Nephron progenitor cell (in vitro differentiated cells): ENCODE measurements at regions not wholly inside any gene's neighbourhood (a gene's known extent, or its start where the extent isn't known, plus 50 kb on each side); places are given as distances from the start of the nearest gene placed in this dataset.

Experiments
- DNase-seq: peaks from one replicate; pipeline ENCODE4 v3.0.0; 2021
- H3K27ac Mint-ChIP-seq: 2 replicates; pipeline ENCODE4 v1.8.0; 2021; ENCODE audit warnings: mild to moderate bottlenecking, moderate library complexity, mixed read lengths
- H3K27me3 Mint-ChIP-seq: 2 replicates; pipeline ENCODE4 v1.8.0; 2021; ENCODE audit warnings: mild to moderate bottlenecking, low read depth, mixed read lengths; ENCODE audit not compliant: poor library complexity
- H3K36me3 Mint-ChIP-seq: 2 replicates; pipeline ENCODE4 v1.8.0; 2021; ENCODE audit warnings: low read depth, mixed read lengths
- H3K4me1 Mint-ChIP-seq: 2 replicates; pipeline ENCODE4 v1.8.0; 2021; ENCODE audit warnings: mixed read lengths
- H3K4me3 Mint-ChIP-seq: 2 replicates; pipeline ENCODE4 v1.8.0; 2021; ENCODE audit warnings: mild to moderate bottlenecking, moderate library complexity, mixed read lengths
- H3K9me3 Mint-ChIP-seq: 2 replicates; pipeline ENCODE4 v1.8.0; 2021; ENCODE audit warnings: mild to moderate bottlenecking, moderate library complexity, mixed read lengths
- TF ChIP-seq, protein P1 (sequence below): fragments of 200-600 bp; sonication (generic); IDR thresholded peaks from 2 replicates; pipeline ENCODE4 v1.5.0; 2021; ENCODE audit warnings: antibody characterized with exemption

DNA sequence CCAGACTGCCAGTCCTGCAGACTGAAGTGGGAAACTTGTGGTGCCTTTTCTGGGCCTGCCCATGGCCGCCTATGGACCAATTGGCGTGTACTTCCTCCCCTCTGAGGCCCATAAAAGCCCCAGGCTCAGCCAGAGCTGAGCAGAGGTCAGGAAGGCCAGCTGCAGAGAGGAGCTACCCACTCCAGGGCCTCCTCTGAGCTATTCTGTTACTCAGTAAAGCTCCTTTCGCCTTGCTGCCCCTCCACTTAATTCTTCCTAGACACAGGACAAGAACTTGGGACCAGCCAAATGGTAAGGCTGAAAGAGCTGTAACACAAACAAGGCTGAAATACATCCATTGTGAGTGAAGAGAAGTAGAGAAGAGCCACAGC lies 106.4 kb downstream of the C9orf50 start:
- Mint-ChIP-seq H3K4me3 (no peak overlapping the region), H3K4me1 (no peaks in the 10 kb centered on the region), H3K27me3 (peaks cover 3% of the 10 kb centered on the region), H3K27ac (no peak overlapping the region), H3K36me3 (peaks cover 35% of the 10 kb centered on the region), H3K9me3 (peaks cover 82% of the 10 kb centered on the region)
- TF ChIP-seq, protein P1, sequence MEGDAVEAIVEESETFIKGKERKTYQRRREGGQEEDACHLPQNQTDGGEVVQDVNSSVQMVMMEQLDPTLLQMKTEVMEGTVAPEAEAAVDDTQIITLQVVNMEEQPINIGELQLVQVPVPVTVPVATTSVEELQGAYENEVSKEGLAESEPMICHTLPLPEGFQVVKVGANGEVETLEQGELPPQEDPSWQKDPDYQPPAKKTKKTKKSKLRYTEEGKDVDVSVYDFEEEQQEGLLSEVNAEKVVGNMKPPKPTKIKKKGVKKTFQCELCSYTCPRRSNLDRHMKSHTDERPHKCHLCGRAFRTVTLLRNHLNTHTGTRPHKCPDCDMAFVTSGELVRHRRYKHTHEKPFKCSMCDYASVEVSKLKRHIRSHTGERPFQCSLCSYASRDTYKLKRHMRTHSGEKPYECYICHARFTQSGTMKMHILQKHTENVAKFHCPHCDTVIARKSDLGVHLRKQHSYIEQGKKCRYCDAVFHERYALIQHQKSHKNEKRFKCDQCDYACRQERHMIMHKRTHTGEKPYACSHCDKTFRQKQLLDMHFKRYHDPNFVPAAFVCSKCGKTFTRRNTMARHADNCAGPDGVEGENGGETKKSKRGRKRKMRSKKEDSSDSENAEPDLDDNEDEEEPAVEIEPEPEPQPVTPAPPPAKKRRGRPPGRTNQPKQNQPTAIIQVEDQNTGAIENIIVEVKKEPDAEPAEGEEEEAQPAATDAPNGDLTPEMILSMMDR, result no peak
- DNase-seq, result no peak

DNA sequence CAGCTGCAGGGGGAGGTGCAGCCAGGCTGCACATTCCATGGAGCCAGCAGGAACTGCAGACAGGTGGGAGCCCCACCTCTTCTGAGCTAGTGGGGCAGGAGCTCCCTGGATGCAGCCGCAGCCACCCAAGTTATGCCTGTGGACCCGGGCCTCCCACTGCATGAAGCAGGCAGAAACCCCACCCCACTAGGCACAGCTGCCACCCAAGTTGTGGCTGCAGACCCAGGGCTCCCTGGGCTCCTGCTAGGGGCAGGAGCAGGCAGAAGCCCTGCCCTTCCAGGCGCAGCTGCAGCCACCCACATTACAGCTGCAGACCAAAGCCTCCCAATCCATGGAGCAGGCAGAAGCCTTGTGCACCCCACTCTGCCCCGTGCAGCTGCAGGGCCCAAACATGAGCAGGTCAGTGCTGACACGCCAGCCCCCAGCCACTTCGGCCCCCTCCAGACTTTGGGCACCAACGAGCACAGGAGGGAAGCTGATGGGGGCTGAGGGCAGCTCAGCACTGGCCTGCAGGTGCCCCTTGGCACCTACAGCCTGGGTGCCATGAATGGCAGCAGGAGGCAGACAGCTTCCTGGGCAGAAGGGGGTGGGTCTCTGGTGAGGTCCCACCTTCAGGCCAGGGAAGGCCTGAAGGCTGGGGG lies 106.9 kb downstream of the C9orf50 start:
- H3K4me1 Mint-ChIP-seq, result no peaks in the 10 kb centered on the region
- peaks cover 87% of the 10 kb centered on the region for H3K9me3 Mint-ChIP-seq
- no peak overlapping the region for H3K4me3 Mint-ChIP-seq
- TF ChIP-seq, protein P1, result no peak
- no peak overlapping the region for H3K27ac Mint-ChIP-seq
- peaks cover 39% of the 10 kb centered on the region for H3K36me3 Mint-ChIP-seq
- H3K27me3 Mint-ChIP-seq, result peaks cover 3% of the 10 kb centered on the region
- no peak for DNase-seq

DNA sequence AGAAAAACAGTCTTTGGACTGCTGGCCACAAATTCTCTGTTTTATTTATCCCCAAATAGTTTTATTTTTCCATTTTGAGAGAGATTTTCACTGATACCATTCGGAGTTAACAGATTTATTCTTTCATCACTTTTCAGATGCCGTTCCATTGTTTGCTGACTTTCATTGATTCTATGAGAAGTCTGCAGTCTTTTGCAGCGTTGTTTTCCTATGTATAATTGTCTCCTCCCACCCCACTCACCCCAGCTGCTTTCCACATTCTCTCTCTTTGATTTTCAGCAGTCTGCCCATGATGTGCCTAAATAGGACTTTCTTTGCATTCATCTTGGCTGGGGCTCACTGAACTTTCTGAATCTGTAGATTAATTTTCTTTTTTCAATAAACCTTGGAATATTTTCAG lies 107.6 kb downstream of the C9orf50 start:
- DNase-seq, result no peak
- H3K4me3 Mint-ChIP-seq, result no peak overlapping the region
- peaks cover 85% of the 10 kb centered on the region for H3K9me3 Mint-ChIP-seq
- no peaks in the 10 kb centered on the region for H3K4me1 Mint-ChIP-seq
- H3K27me3 Mint-ChIP-seq, result peaks cover 3% of the 10 kb centered on the region
- peaks cover 36% of the 10 kb centered on the region for H3K36me3 Mint-ChIP-seq
- TF ChIP-seq, protein P1, result no peak
- H3K27ac Mint-ChIP-seq, result no peak overlapping the region

DNA sequence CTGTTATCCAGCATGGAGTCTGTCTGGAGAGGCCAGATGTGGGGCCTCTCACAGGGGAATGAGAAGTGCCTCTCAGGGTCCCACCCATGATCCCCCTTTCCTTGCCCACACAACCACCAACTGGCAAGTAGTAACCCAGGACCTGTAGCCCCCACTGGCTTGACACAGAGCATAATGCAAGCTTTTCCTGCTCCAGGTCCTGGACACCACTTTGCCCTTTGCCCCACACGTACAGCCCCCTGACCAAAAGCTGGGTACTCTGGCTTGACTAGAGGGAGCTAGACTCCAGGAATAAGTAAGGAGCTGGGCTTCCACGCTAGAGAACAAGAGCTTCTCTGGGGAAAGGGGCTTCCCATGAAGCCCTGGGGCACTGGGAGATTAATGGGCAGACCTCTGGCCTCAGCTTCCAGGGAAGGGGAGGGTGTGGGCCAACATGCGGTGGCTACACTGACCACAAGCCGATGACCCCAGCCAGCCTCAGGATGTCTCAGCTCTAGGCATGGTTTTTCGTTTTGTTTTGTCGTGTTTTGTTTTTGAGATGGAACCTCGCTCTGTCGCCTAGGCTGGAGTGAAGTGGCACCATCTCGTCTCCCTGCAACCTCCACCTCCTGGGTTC lies 109.5 kb downstream of the C9orf50 start:
- no peak for DNase-seq
- no peak overlapping the region for H3K27ac Mint-ChIP-seq
- TF ChIP-seq, protein P1, result no peak
- H3K4me1 Mint-ChIP-seq, result peaks cover 8% of the 10 kb centered on the region
- H3K4me3 Mint-ChIP-seq, result no peak overlapping the region
- peaks cover 3% of the 10 kb centered on the region for H3K27me3 Mint-ChIP-seq
- H3K9me3 Mint-ChIP-seq, result peaks cover 72% of the 10 kb centered on the region
- peaks cover 33% of the 10 kb centered on the region for H3K36me3 Mint-ChIP-seq

DNA sequence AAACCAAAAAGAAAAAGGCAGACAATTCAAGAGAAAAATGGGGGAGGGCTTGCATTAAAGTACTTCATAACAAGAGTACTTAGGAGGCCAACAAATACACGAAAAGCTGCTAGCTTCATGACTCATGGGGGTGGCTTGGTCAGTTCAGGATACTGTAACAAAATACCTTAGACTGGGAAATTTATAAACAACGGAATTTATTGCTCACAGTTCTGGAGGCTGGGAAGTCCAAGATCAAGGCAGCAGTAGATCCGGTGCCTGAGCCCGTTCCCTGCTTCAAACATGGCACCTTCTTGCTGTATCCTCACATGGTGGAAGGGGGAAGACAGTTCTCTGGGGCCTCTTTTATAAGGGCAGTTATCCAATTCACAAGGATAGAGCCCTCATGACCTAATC lies 111.4 kb downstream of the C9orf50 start:
- Mint-ChIP-seq H3K27ac (no peak overlapping the region), H3K4me1 (peaks cover 25% of the 10 kb centered on the region), H3K27me3 (peaks cover 3% of the 10 kb centered on the region), H3K4me3 (no peak overlapping the region), H3K36me3 (peaks cover 22% of the 10 kb centered on the region), H3K9me3 (peaks cover 55% of the 10 kb centered on the region)
- TF ChIP-seq, protein P1, result no peak
- no peak for DNase-seq

DNA sequence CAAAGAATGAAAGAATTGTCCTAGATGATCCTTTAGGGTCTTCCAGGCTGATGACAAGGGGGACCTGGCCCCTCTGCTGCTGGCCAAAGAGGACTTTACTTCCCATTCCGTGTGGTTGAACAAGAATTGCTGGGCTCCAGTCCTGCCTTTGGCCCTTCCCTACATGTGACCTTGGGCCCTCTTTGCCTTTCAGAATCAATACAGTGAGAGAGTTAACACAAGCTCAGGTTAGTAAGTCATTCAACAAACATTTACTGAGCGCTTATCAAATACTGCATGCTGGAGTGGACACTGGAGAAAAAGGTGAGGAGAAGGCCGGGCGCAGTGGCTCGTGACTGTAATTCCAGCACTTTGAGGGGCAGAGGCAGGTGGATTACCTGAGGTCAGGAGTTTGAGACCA lies 113.1 kb downstream of the C9orf50 start:
- TF ChIP-seq, protein P1, result no peak
- Mint-ChIP-seq H3K27ac (no peak overlapping the region), H3K4me3 (no peak overlapping the region), H3K27me3 (no peaks in the 10 kb centered on the region), H3K9me3 (peaks cover 41% of the 10 kb centered on the region), H3K36me3 (peaks cover 13% of the 10 kb centered on the region), H3K4me1 (peaks cover 39% of the 10 kb centered on the region)
- no peak for DNase-seq
